CD4-positive, alpha-beta T cell treated with Interleukin-4 for 1 hour (primary cell): ENCODE measurements at regions not wholly inside any gene's neighbourhood (a gene's known extent, or its start where the extent isn't known, plus 50 kb on each side); places are given as distances from the start of the nearest gene placed in this dataset.
"Not testable (repeated sequence)": the region's sequence is repeated elsewhere in the genome, so short reads cannot be mapped to it uniquely, and the experiment has no call there.

Source experiments
- DNase-seq, 2 donors: peaks; one replicate each; pipeline ENCODE4 v3.0.0-alpha.2; 2020 to 2022

- DNase-seq, result no peak
These were observed 109.0 kb downstream of the ANXA3 start for GRCh38 chr4:78660559-78660958.

GRCh38 chr4:78661086-78661690 lies 109.6 kb downstream of the ANXA3 start:
- no peak for DNase-seq

- DNase-seq, result no peak
These were observed 110.5 kb downstream of the ANXA3 start for GRCh38 chr4:78661921-78662521.

- DNase-seq, result no peak
These were observed 111.1 kb downstream of the ANXA3 start for GRCh38 chr4:78662658-78663057.

GRCh38 chr4:78664296-78664695 lies 111.9 kb upstream of the BMP2K start:
- DNase-seq, result not testable (repeated sequence)

GRCh38 chr4:78665216-78665770 lies 110.9 kb upstream of the BMP2K start:
- no peak for DNase-seq

- no peak for DNase-seq
These were observed 109.3 kb upstream of the BMP2K start for GRCh38 chr4:78666830-78667258.

GRCh38 chr4:78667325-78667724 lies 108.8 kb upstream of the BMP2K start:
- DNase-seq, result no peak

- DNase-seq, result no peak
These were observed 108.4 kb upstream of the BMP2K start for GRCh38 chr4:78667764-78668163.

- no peak for DNase-seq
These were observed 106.7 kb upstream of the BMP2K start for GRCh38 chr4:78669453-78669852.

GRCh38 chr4:78671903-78672815 lies 104.0 kb upstream of the BMP2K start:
- DNase-seq, result no peak

- no peak for DNase-seq
These were observed 102.8 kb upstream of the BMP2K start for GRCh38 chr4:78673337-78673736.

GRCh38 chr4:78675325-78675724 lies 100.8 kb upstream of the BMP2K start:
- DNase-seq, result no peak

GRCh38 chr4:78682070-78682469 lies 94.1 kb upstream of the BMP2K start:
- DNase-seq, result no peak

- DNase-seq, result no peak
These were observed 92.8 kb upstream of the BMP2K start for GRCh38 chr4:78683352-78683751.

GRCh38 chr4:78684325-78685079 lies 91.6 kb upstream of the BMP2K start:
- DNase-seq, result no peak

GRCh38 chr4:78687818-78688217 lies 88.3 kb upstream of the BMP2K start:
- DNase-seq, result no peak

- DNase-seq, result no peak
These were observed 87.8 kb upstream of the BMP2K start for GRCh38 chr4:78688366-78688765.

- no peak for DNase-seq
These were observed 86.9 kb upstream of the BMP2K start for GRCh38 chr4:78689261-78689660.

GRCh38 chr4:78689700-78690323 lies 86.3 kb upstream of the BMP2K start:
- DNase-seq, result no peak

GRCh38 chr4:78691334-78691754 lies 84.8 kb upstream of the BMP2K start:
- DNase-seq, result no peak
